HFFc6 (cell line): ENCODE measurements at regions not wholly inside any gene's neighbourhood (a gene's known extent, or its start where the extent isn't known, plus 50 kb on each side); places are given as distances from the start of the nearest gene placed in this dataset. TPM values are rescaled to one million over a fixed set of nuclear protein-coding genes. Genes with fewer than 3 reads are reported as not detected.
A peak's percentile ranks its signal among the peaks of the same experiment; 100 is the strongest.

ENCODE experiments used
- DNase-seq: peaks from one replicate; pipeline ENCODE4 v3.0.0-alpha.2; 2018
- H3K27ac Mint-ChIP-seq: 2 replicates; pipeline ENCODE4 v1.8.0; 2020; ENCODE audit warnings: mild to moderate bottlenecking, mixed read lengths
- H3K27me3 Mint-ChIP-seq: 2 replicates; pipeline ENCODE4 v1.8.0; 2021; ENCODE audit warnings: mild to moderate bottlenecking, moderate library complexity, mixed read lengths; ENCODE audit not compliant: insufficient read depth
- H3K36me3 Mint-ChIP-seq: 2 replicates; pipeline ENCODE4 v1.8.0; 2021; ENCODE audit warnings: low read depth, mixed read lengths
- H3K4me1 Mint-ChIP-seq: 2 replicates; pipeline ENCODE4 v1.8.0; 2020; ENCODE audit warnings: low read depth, mixed read lengths
- H3K4me3 Mint-ChIP-seq: 2 replicates; pipeline ENCODE4 v1.8.0; 2020; ENCODE audit warnings: mild to moderate bottlenecking, moderate library complexity, mixed read lengths
- H3K9me3 Mint-ChIP-seq: 2 replicates; pipeline ENCODE4 v1.8.0; 2020; ENCODE audit warnings: mild to moderate bottlenecking, mixed read lengths
- CTCF ChIP-seq: fragments of 200-600 bp; sonication (generic); IDR thresholded peaks from 2 replicates; pipeline ENCODE4 v1.5.0; 2021; ENCODE audit warnings: antibody characterized with exemption, mild to moderate bottlenecking
- microRNA-seq: library from miRNA; unstranded; fragments of <30 nt; microRNA quantifications from one replicate; pipeline ENCODE4, GENCODE V29; 2019

GRCh38 chr5:82332064-82332855 is 54.1 kb upstream of the RPS23 start:
- peak overlapping the region; percentile 88 for H3K27ac Mint-ChIP-seq
- peaks cover 5% of the 10 kb centered on the region for H3K27me3 Mint-ChIP-seq
- H3K4me1 Mint-ChIP-seq, result peaks cover 77% of the 10 kb centered on the region
- peak overlapping the region; percentile 49 for H3K4me3 Mint-ChIP-seq
- peak; percentile 12 for DNase-seq
- no peak for TF ChIP-seq CTCF
- H3K36me3 Mint-ChIP-seq, result no peaks in the 10 kb centered on the region
- H3K9me3 Mint-ChIP-seq, result no peaks in the 10 kb centered on the region

DNA sequence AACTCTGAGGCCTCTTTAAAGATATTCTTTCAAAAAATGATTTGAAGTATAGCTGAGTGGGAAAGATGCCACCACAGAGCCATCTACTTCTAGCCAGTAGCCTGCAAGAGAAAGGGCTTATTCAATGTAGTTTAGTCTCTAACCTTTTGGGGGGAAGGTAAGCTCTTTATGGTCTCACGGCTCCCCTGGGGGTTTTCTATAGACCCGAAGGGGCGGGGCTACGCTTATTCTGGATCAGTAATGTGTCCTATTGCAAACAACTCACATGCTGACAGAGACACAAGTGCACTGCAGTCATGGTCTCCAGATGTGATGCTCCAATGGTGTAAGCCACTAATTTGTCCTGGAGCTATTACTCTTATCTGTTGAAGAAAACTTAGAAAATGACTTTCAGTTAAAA is 53.4 kb upstream of the RPS23 start:
- no peak for TF ChIP-seq CTCF
- DNase-seq, result no peak
- no peaks in the 10 kb centered on the region for H3K36me3 Mint-ChIP-seq
- H3K4me1 Mint-ChIP-seq, result peaks cover 70% of the 10 kb centered on the region
- peaks cover 2% of the 10 kb centered on the region; the same call in 1 of the 2 replicates for H3K27me3 Mint-ChIP-seq
- no peak overlapping the region for H3K4me3 Mint-ChIP-seq
- H3K9me3 Mint-ChIP-seq, result no peaks in the 10 kb centered on the region
- no peak overlapping the region for H3K27ac Mint-ChIP-seq

GRCh38 chr5:82330530-82331270 is 52.5 kb upstream of the RPS23 start:
- DNase-seq, result no peak
- Mint-ChIP-seq H3K4me1 (peaks cover 62% of the 10 kb centered on the region), H3K27me3 (peaks cover 2% of the 10 kb centered on the region; the same call in 1 of the 2 replicates), H3K36me3 (no peaks in the 10 kb centered on the region), H3K9me3 (no peaks in the 10 kb centered on the region), H3K27ac (no peak overlapping the region), H3K4me3 (no peak overlapping the region)
- TF ChIP-seq CTCF, result no peak

DNA sequence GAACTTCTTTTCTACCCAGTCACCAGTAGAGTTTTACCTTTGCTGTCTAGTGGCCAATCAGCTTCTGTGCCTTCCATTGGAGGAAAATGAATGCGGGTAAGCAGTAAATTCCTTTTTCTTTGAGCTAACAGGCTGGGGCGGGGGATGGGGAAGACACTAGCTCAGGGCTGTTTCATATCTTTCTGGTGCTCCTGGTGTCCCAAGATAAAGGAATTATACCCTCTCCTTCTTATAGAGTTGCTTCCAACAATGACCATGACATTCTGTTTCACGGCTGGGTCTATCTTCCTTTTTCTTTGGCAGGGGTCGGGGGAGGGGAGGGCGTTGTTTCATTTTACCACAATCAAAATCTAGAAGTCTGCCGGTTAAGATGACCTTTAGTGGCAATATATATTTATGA is 51.2 kb upstream of the RPS23 start:
- Mint-ChIP-seq H3K27ac (no peak overlapping the region), H3K36me3 (no peaks in the 10 kb centered on the region), H3K27me3 (no peaks in the 10 kb centered on the region; the same call in none of the 2 replicates), H3K4me1 (peaks cover 49% of the 10 kb centered on the region), H3K9me3 (no peaks in the 10 kb centered on the region), H3K4me3 (no peak overlapping the region)
- DNase-seq, result no peak
- no peak for TF ChIP-seq CTCF

Small RNAs in the stretch of these regions (microRNA-seq; reads per million reads assigned to microRNA genes)
- not detected for gene MIR3977
